ENCODE measurements at regions not wholly inside any gene's neighbourhood (a gene's known extent, or its start where the extent isn't known, plus 50 kb on each side); places are given as distances from the start of the nearest gene placed in this dataset.
"Not testable (repeated sequence)": the region's sequence is repeated elsewhere in the genome, so short reads cannot be mapped to it uniquely, and the experiment has no call there.

DNA sequence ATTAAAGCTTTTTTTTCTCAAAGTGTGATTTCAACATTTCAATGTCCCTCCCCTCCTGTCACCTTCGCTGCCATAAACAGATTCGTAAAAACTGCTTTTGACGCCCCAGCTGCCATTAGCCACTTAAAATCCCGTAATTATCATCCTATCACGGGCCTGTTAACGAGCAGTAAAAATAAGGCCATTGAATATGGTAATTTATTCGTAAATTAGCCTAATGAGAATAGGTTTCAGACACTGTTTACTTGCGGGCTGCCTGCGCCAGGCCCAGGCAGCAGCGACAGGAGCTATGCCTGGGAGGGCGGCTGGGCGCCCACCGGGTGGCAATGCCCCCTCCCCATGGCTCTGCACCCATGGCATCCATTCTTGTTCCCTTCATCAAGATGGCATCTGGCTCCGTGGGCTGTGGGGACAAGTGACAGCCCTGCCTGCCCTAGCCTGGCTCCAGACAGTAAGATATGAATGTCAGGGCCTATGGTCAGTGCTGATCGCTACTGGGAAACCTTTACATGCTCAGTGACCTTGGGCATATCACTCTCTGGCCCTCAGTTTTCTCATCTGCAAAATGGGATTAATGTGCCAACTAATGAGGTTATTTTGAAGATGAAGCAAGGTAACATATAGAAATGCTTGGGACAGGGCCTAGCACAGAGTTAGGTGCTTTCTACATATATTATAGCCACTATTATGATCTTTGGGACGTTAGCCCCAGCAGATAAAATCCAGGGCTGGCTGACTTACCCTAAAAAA lies 500.8 kb downstream of the MN1 start:
- no peak for DNase-seq

DNA sequence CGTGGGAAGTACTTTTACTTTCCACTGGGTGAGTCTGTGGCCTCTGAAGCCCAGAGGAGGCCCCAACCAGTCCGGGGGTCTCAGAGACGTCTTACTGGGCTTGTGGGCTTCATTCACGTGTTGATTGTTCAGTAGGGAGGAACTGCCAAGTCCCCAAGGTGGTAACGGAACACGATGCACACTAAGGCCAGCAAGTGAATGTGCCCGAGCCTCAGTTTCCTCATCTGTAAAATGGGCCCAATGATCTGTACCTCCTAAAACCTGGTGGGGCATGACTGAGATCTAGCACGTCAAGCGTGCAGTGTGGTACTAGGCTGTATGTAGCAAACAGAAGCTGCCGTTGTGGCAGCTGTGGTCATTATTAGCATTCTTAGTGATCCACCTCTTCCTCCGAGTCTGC lies 499.1 kb downstream of the MN1 start:
- DNase-seq = no peak

DNA sequence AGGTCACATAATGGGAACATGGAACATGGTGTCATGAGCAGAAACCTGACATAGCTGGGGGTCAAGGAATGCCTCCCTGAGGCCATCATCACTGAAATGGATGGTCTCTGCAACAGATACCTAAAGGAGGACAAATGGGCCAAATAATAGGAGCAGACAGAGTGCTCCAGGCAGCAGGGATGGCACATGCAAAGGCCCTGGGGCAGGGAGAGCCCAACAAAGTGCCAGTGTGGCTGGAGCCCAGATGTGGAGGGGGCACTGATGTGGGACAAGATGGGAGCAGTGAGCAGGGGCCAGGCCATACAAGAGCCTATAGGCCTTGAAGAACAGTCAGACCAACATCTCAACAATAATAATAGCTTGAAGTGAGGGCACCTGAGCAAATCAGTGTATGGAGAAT lies 497.8 kb downstream of the MN1 start:
- DNase-seq = no peak

DNA sequence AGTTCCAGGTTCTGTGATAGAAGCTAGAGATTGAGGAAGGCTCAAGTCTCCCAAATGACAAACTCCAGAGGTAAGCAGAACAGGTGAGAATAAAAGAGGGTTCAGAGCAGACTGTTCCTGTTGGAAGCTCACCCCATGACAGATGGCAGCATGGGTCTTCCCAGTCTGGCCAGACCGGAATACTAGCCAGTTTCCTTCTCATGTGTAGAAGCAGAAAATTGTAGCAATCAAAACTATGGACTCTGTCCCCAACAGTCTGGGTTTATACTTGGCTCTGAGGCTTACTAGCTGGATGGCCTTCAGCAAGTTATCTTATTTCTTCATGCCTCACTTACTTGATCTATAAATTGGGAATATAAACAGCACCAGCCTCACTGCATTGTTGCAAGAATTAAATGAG lies 494.8 kb downstream of the MN1 start:
- DNase-seq = no peak

DNA sequence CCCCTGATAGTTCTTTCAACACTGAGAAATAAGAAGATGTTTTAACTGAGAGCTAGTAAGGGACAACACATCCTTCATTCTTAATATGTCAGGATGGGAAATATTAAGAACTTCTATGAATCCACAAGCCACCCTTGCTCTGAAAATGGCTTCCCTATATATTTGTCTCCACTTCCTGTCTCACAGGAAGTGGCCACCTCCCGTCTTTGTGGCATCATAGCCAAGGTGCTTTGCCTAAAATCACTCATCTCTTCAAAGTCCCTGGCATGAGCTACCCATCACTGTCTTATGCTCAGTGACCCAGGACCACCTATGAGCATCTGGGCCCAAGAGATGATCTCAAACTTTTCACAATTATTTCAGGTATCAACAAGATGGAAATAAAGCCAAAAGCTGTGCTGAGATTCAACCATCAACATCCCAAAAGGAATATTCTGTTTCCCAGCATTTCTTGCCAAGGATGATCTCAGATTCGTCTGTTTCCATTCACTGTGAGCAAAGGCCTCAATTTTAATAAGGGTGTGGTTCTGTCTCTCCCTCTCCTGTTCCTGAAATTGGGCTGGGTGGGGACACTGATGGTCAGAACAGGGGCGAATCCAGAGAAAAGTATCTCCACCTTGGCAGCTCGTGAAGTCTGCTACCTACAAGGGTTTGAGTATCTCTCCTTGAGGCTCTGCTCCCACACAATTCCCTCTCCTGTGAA lies 493.9 kb downstream of the MN1 start:
- DNase-seq = no peak

DNA sequence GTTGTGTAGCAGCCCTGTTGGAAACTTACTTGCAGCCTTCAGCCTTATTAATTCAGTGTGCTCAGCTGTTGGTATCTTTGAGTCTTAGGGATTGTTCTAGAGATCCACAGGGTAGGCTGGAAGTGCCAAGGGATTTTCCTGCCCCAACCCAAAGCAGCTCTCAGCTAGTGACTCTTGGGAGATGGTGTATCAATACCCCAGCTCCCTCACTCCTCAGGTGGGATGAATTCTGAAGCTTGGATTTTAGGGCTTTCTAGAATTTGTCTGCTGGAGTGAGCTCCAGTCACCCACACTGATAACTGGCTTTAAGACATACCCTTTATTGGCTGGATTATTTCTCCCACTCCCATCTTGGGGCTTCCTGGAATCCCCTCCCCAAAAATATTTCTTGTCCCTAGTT lies 493.0 kb downstream of the MN1 start:
- DNase-seq = no peak

DNA sequence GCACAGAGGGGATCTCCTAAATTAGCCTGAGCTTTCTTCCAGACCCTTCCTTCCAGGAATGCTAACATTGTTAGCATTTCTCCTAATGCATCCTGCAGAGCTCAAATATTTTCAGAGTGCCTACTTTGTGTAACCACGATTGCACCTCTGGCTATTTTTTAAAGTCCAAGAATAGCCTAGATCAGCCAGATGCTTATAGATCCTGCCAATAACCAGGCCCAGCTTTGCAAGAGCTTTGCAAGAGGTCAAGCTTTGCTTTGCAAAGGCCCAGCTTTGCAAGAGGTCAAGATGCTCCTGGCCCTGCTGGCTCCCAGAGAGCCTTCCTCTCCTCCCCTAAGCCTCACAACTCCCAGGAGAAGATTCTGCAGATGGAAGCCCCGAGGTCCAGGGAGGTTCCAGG lies 491.9 kb downstream of the MN1 start:
- no peak for DNase-seq

DNA sequence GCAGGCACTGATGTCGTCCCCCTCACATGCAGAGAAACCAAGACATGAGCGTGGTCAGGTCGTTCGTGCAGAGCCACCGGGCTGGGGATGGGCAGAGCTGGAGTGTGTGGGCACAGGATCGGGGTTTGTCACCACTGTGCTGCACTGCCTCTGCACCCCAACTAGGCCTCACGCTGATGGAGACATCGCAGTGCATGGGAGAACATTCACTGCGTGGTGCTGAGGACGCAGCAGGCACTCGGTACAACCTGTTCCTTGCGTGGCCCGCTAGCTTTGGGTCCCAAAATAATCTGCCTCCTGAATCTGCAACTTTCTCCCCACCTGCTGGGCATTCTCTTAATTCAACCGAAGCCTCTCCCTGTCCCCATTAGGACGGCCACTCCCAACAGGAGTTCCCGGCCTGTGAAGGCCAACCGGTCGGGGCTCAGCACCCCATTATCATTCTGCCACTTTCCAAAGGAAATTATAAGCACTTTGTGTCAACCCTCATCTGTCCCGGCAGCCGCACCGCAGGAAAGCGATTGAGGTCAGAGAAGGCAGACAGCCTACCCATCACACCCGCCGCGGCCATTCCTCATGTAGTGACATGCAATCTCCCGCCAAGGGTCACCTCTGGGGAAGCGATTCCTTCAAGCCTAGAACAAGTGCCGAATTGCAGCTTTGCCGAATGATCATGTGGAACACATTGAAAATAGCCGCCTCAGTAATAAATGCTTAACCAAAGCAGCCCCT lies 490.4 kb downstream of the MN1 start:
- DNase-seq = no peak

DNA sequence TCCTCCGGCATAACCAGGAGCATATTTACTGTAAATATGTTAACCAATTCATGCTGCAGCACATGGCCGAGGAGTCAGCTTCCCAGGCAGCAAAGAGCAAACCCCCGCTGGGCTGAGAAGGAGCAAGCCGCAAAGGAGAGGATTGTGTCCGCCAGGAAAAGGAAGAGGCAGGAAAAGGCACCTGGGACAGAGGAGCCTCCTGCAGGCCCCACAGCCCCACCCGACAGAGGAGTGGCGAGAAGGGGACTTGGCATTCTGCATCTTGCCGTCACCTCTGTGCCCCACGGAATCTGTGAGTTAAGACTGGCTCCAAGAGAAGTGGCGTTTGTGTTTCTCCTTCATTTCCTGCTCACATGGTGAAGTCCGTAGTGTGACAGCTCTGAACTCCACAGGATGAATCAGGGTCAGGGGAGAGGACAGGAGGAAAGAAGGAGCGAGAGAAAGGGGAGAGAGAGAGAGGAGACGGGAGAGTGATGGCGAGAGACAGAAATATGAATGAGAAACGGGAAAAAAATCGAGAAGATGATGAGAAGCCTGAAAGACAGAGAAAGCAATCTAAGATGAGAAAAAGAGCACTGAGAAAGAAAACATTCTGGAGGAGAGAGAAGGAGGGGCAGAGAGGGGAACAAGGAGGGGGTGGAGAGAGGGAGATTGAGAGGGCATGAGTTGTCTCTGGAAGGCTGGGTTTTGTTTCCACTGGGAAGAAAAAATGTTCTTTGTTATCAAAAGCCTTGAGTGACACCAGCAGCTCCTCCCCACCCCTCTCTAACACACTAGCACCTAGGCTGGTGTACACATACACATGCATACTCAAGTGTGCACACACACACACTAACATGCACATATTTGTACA lies 489.6 kb downstream of the MN1 start:
- DNase-seq = no peak

DNA sequence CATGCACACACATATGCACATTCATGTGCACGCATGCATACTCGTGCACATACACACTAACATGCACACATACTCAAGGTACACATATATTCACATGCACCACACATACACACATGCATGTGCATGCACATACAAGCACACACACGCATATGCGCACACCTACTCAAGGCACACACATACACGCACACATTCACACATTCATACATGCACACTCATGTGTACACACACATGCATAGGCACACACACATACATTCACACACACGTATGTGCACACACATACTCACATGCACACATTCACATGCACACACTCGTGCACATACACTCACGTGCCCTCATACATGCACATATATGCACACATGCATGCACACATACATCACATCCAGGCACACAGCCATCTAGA lies 489.0 kb downstream of the MN1 start:
- no peak for DNase-seq

DNA sequence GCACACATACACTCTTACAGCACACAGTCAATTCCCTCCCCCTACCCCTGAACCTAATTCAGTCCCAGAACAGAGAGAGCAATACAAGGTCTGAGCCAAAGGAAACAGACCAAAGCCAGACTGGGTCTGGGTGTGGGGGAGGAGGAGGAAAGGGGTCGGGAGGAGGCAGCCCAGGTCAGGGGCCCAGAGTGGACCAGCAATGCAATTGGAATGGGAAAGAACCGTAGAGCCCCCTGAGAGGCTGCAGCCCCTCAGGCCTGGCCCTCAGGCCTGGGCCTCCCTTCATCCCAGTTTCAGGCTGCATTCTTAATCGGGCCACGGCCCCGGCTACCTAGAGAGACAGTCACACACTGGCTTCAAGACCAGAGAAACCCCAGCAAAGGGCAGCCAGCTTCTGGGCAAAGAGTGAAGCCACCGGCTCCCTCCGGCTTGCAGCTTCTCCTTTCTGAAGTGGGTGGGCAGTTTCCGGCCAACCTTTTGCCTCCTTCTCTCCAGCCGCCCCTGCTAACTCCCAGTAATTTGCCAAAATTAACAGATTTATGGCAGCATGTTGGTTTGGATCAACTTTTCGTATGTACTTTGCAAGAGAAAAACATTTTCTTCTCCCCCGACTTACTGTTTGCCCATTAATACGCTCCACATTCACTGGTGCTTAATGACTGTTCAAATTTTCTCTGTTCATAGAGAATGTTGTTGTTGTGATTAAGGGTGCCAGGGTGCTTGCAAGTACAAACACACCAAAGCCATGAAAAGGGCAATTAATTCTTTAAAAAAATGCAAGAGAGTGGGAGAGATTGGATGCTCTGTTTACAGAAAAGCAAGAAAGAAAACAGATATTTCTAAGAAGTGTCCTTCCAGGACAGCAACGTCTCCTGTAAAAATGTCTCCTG lies 488.3 kb downstream of the MN1 start:
- no peak for DNase-seq

DNA sequence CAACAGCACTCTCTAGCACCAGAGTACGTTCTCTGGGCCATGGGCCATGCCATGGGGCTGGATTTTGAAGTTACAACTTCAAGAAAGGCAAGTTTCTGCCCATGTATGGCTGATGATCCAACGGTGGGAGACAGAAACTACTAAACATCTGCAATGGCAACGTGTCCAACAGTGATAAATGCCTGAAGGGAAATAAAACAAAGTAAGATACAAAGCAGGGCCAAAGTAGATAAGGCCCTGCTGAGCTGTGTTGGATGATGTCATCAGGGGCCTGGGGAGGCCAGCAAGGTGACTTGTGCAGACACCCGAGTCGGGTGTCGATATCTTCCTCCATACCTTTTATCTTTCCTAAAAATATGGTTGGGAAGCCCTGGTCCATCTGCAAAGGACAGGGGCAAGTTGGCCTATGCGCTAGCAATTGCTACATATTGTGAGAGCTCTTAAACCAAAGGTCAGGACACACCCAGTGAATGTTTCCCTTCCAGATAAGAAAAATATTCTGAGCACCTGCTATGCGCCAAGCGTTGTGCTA lies 487.2 kb downstream of the MN1 start:
- no peak for DNase-seq

DNA sequence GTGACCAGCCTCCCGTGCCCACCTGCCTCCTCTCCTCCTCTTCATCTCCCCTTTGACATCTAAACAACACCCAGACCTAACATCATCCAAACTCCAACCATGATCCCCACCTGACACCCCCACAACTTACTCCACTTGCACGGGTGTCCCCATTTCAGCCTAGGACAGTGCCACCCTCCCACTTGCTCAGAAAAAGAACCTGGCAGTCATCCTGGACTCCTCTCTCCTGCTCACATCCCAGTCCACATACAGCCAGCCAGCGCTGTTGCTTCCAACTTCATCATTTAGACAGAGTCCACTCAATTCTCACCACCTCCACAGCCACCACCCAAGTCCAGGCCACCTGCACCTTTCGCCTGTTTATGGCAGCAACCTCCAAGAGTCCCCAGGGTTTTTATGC lies 485.7 kb downstream of the MN1 start:
- DNase-seq = no peak

DNA sequence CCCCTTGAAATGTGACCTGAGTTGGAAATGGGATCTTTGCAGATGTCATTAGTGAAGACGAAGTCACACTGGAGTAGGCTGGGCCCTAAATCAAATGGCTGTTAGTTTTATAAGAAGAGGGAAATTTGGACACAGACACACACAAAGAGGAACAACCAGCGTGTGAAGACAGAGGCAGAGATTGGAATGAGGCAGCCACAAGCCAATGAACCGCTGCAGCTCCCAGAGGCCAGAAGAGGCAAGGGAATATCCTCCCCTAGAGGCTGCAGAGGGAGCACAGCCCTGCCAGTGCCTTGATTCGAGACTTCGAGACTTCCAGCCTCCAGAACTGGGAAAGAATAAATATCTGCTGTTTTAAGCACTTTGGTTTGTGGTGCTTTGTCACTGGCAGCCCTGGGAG lies 484.5 kb downstream of the MN1 start:
- no peak for DNase-seq

DNA sequence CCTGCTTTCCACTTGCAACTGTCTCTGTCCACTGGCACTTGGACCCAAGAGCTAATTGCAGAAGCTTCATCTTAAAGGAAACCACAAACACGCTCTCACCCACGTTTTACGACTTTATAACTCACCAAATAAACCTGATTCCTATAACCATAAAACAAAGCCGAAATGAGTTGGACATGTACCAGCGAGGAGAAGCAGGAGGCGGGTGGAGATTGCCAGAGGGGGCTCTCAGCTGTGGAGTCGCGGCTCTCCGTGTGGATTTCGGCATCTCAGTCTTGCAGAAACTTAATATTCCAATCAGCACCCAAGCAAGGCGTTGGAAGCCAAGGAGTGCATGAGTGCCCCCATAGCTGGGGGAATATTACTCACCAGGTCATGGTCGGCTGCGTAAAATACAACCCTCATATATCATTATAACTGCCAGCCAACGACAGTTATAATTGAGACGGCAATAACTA lies 483.6 kb downstream of the MN1 start:
- DNase-seq = no peak

DNA sequence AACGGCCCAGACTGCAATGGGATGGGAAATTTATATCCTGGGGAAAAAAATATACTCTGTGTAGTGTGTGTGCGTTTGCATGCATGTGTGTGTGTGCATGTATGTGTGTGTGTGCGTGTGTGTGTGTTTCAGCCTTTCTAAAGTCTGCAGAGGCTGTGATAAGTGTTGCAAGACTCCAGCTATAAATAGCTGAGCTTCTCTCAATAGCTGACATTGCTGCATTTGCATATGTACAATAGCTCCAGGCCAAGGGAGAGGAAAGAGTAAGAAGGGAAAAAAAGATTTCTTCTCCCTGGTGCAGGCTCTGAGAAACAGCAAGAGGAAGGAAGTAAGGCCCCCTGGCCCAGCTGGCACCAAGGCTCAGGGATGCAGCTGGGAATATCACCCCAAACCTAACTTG lies 483.0 kb downstream of the MN1 start:
- no peak for DNase-seq

DNA sequence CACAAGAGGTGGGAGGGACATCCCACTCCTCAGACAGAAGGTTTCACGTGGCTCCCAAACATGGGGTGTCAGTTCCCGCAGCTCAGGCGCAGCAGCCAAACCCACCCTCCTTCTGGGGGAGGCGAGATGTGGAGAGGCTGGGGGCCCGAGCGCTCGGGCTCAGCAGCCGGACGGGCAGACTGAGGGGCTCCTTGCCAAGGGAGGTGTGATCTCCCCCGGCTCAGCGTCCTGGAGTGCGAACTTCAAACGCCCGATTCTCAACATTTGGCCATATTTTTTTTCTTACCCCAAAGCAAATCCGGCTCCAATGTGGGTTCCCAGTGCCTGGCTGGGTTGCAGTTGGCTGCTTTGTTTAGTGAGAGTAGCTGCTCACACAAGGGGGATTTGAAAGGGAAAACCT lies 477.9 kb downstream of the MN1 start:
- no peak for DNase-seq

DNA sequence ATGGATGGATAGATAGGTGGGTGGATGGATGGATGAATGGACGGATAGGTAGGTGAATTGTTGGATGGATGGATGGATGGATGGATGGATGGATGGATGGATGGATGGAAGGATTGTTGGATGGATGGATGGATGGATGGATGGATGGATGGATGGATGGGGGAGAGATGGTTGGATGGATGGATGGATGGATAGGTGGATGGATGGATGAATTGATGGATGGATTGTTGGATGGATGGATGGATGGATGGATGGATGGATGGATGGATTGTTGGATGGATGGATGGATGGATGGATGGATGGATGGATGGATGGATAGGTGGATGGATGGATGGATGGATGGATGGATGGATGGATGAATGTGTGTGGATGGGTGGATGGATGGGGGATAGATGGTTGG lies 476.6 kb downstream of the MN1 start:
- DNase-seq = not testable (repeated sequence)

DNA sequence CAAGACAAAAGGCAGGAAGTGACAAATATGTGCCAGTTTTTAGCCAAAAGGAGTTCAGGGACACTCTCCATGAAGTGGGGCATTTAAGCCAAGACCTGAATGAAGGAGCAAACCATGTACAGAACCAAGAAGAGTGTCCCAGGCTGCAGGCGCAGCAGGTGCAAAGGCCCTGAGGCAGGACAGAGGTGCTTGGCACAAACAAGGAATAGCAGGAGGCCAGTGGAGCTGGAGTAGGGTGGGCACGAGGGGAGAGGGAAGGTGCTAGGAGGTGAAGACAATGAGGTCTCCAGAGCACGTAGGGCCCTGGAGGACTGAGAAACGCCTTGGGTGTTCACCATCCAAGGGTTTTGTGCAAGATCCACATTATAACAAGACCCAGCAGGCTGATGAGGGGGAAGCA lies 474.1 kb downstream of the MN1 start:
- no peak for DNase-seq

DNA sequence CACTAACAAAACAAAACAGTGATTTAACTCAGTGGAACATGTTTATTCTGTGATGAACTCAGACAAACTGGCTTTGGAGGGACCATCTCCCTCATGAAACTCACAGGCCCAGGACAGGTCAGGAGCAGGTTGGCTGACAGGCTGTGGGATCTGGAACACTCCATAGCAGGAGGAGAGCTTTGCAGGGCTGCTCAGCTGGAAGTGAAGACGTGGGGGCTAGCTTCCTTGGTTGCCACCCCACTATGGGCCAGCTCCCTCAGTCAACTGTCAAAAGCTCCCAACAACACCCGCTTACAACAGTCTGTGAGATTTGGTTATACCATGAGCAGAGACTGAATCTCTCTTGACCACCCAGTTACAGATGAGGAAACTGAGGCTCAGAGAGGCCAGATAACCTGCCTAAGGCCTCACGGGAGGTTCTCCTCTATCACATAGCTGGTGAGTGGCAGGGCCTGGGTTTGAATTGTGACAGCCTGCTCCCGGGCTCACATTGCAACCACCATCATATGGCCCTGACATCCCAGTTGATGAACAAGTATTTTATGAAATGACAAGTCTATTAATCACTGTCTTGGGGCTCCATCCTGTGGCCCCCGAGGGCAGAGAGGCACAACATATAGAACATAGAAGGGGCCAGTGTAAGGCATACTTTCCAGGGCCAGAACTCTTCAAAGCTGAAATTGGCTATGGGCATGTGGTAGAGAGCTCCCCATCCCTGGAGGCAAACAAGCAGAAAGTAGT lies 473.4 kb downstream of the MN1 start:
- DNase-seq = no peak
